ENCODE measurements at regions not wholly inside any gene's neighbourhood (a gene's known extent, or its start where the extent isn't known, plus 50 kb on each side); places are given as distances from the start of the nearest gene placed in this dataset.

DNA sequence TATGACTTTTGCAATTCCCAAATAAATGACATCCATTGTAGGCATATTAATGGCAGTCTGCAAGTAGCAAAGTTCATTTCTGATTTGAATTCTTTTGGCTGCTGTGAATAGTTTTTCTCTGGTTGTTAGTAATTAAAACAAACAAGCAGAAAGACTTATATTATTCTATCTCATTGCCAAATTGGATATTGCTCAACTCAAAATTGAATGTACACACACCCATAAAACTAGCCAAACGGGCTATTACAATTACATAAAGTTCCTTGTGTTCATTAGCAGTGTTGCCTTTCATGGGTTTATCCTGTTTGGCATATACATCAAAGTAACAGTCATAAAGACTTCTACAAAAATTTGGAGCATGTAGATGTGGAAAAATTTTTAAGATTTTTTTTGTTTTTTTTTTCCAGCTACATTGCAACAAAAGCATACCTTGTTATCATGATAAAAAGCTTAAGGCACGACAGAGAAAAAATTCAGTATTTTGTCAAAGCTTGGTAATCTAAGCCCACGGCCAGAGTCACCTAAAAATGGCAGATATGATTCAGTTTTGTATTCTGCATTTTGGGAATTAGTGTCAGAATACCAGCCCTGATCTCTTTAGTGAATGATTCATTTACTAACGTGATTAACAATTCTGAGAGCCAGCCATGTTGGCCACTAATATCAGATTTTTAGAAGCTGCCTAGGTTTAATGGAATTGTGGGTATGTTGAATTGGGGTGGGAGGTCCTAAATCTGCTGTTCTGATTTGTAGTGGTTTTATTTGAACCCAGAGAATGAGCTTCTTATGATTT lies 108.4 kb downstream of the KLF5 start:
- Mint-ChIP-seq H3K4me1 (peaks cover 36% of the 10 kb centered on the region), H3K36me3 (no peaks in the 10 kb centered on the region), H3K9me3 (peaks cover 8% of the 10 kb centered on the region), H3K4me3 (no peak overlapping the region), H3K27me3 (ENCODE audit: low read depth) (no peaks in the 10 kb centered on the region), H3K27ac (no peak overlapping the region)
- TF ChIP-seq CBFB (CRISPR knock-in tag; IDR thresholded peaks at IDR 0.05; ENCODE audit: low read depth): no peak
- TF ChIP-seq ZBTB21 (CRISPR knock-in tag; IDR thresholded peaks at IDR 0.05; ENCODE audit: borderline replicate concordance): no peak
- TF ChIP-seq ZNF263 (CRISPR knock-in tag; IDR thresholded peaks at IDR 0.05; ENCODE audit: low read depth): no peak
- no peak for TF ChIP-seq SMAD4 (CRISPR knock-in tag; IDR thresholded peaks at IDR 0.05)
- TF ChIP-seq ZNF317 (CRISPR knock-in tag; IDR thresholded peaks at IDR 0.05; ENCODE audit: borderline replicate concordance, low read depth): no peak
- TF ChIP-seq RORB (CRISPR knock-in tag; IDR thresholded peaks at IDR 0.05): no peak
- no peak for TF ChIP-seq GTF2I (CRISPR knock-in tag; conservative IDR thresholded peaks at IDR 0.05)
- TF ChIP-seq FOXJ3 (CRISPR knock-in tag; IDR thresholded peaks at IDR 0.05; ENCODE audit: borderline replicate concordance): no peak
- no peak for TF ChIP-seq ETV6 (CRISPR knock-in tag; IDR thresholded peaks at IDR 0.05)
- TF ChIP-seq, protein P1, sequence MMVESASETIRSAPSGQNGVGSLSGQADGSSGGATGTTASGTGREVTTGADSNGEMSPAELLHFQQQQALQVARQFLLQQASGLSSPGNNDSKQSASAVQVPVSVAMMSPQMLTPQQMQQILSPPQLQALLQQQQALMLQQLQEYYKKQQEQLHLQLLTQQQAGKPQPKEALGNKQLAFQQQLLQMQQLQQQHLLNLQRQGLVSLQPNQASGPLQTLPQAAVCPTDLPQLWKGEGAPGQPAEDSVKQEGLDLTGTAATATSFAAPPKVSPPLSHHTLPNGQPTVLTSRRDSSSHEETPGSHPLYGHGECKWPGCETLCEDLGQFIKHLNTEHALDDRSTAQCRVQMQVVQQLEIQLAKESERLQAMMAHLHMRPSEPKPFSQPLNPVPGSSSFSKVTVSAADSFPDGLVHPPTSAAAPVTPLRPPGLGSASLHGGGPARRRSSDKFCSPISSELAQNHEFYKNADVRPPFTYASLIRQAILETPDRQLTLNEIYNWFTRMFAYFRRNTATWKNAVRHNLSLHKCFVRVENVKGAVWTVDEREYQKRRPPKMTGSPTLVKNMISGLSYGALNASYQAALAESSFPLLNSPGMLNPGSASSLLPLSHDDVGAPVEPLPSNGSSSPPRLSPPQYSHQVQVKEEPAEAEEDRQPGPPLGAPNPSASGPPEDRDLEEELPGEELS (CRISPR knock-in tag; IDR thresholded peaks at IDR 0.05): no peak
- TF ChIP-seq, protein P2, sequence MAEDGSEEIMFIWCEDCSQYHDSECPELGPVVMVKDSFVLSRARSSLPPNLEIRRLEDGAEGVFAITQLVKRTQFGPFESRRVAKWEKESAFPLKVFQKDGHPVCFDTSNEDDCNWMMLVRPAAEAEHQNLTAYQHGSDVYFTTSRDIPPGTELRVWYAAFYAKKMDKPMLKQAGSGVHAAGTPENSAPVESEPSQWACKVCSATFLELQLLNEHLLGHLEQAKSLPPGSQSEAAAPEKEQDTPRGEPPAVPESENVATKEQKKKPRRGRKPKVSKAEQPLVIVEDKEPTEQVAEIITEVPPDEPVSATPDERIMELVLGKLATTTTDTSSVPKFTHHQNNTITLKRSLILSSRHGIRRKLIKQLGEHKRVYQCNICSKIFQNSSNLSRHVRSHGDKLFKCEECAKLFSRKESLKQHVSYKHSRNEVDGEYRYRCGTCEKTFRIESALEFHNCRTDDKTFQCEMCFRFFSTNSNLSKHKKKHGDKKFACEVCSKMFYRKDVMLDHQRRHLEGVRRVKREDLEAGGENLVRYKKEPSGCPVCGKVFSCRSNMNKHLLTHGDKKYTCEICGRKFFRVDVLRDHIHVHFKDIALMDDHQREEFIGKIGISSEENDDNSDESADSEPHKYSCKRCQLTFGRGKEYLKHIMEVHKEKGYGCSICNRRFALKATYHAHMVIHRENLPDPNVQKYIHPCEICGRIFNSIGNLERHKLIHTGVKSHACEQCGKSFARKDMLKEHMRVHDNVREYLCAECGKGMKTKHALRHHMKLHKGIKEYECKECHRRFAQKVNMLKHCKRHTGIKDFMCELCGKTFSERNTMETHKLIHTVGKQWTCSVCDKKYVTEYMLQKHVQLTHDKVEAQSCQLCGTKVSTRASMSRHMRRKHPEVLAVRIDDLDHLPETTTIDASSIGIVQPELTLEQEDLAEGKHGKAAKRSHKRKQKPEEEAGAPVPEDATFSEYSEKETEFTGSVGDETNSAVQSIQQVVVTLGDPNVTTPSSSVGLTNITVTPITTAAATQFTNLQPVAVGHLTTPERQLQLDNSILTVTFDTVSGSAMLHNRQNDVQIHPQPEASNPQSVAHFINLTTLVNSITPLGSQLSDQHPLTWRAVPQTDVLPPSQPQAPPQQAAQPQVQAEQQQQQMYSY (CRISPR knock-in tag; IDR thresholded peaks at IDR 0.05): no peak
- TF ChIP-seq ZNF121 (CRISPR knock-in tag; IDR thresholded peaks at IDR 0.05): no peak
- TF ChIP-seq, protein P3, sequence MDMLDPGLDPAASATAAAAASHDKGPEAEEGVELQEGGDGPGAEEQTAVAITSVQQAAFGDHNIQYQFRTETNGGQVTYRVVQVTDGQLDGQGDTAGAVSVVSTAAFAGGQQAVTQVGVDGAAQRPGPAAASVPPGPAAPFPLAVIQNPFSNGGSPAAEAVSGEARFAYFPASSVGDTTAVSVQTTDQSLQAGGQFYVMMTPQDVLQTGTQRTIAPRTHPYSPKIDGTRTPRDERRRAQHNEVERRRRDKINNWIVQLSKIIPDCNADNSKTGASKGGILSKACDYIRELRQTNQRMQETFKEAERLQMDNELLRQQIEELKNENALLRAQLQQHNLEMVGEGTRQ (CRISPR knock-in tag; IDR thresholded peaks at IDR 0.05): no peak
- no peak for TF ChIP-seq NFYB (CRISPR knock-in tag; conservative IDR thresholded peaks at IDR 0.05; ENCODE audit: low read depth)
- TF ChIP-seq, protein P4, sequence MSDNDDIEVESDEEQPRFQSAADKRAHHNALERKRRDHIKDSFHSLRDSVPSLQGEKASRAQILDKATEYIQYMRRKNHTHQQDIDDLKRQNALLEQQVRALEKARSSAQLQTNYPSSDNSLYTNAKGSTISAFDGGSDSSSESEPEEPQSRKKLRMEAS (CRISPR knock-in tag; IDR thresholded peaks at IDR 0.05): no peak
- no peak for TF ChIP-seq ZNF232 (CRISPR knock-in tag; IDR thresholded peaks at IDR 0.05)
- TF ChIP-seq, protein P5, sequence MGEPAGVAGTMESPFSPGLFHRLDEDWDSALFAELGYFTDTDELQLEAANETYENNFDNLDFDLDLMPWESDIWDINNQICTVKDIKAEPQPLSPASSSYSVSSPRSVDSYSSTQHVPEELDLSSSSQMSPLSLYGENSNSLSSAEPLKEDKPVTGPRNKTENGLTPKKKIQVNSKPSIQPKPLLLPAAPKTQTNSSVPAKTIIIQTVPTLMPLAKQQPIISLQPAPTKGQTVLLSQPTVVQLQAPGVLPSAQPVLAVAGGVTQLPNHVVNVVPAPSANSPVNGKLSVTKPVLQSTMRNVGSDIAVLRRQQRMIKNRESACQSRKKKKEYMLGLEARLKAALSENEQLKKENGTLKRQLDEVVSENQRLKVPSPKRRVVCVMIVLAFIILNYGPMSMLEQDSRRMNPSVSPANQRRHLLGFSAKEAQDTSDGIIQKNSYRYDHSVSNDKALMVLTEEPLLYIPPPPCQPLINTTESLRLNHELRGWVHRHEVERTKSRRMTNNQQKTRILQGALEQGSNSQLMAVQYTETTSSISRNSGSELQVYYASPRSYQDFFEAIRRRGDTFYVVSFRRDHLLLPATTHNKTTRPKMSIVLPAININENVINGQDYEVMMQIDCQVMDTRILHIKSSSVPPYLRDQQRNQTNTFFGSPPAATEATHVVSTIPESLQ (CRISPR knock-in tag; IDR thresholded peaks at IDR 0.05): no peak
- TF ChIP-seq, protein P6, sequence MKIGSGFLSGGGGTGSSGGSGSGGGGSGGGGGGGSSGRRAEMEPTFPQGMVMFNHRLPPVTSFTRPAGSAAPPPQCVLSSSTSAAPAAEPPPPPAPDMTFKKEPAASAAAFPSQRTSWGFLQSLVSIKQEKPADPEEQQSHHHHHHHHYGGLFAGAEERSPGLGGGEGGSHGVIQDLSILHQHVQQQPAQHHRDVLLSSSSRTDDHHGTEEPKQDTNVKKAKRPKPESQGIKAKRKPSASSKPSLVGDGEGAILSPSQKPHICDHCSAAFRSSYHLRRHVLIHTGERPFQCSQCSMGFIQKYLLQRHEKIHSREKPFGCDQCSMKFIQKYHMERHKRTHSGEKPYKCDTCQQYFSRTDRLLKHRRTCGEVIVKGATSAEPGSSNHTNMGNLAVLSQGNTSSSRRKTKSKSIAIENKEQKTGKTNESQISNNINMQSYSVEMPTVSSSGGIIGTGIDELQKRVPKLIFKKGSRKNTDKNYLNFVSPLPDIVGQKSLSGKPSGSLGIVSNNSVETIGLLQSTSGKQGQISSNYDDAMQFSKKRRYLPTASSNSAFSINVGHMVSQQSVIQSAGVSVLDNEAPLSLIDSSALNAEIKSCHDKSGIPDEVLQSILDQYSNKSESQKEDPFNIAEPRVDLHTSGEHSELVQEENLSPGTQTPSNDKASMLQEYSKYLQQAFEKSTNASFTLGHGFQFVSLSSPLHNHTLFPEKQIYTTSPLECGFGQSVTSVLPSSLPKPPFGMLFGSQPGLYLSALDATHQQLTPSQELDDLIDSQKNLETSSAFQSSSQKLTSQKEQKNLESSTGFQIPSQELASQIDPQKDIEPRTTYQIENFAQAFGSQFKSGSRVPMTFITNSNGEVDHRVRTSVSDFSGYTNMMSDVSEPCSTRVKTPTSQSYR (CRISPR knock-in tag; IDR thresholded peaks at IDR 0.05): no peak
- TF ChIP-seq MXD4 (CRISPR knock-in tag; IDR thresholded peaks at IDR 0.05; ENCODE audit: borderline replicate concordance): no peak
- TF ChIP-seq, protein P7, sequence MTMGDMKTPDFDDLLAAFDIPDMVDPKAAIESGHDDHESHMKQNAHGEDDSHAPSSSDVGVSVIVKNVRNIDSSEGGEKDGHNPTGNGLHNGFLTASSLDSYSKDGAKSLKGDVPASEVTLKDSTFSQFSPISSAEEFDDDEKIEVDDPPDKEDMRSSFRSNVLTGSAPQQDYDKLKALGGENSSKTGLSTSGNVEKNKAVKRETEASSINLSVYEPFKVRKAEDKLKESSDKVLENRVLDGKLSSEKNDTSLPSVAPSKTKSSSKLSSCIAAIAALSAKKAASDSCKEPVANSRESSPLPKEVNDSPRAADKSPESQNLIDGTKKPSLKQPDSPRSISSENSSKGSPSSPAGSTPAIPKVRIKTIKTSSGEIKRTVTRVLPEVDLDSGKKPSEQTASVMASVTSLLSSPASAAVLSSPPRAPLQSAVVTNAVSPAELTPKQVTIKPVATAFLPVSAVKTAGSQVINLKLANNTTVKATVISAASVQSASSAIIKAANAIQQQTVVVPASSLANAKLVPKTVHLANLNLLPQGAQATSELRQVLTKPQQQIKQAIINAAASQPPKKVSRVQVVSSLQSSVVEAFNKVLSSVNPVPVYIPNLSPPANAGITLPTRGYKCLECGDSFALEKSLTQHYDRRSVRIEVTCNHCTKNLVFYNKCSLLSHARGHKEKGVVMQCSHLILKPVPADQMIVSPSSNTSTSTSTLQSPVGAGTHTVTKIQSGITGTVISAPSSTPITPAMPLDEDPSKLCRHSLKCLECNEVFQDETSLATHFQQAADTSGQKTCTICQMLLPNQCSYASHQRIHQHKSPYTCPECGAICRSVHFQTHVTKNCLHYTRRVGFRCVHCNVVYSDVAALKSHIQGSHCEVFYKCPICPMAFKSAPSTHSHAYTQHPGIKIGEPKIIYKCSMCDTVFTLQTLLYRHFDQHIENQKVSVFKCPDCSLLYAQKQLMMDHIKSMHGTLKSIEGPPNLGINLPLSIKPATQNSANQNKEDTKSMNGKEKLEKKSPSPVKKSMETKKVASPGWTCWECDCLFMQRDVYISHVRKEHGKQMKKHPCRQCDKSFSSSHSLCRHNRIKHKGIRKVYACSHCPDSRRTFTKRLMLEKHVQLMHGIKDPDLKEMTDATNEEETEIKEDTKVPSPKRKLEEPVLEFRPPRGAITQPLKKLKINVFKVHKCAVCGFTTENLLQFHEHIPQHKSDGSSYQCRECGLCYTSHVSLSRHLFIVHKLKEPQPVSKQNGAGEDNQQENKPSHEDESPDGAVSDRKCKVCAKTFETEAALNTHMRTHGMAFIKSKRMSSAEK (CRISPR knock-in tag; IDR thresholded peaks at IDR 0.05; ENCODE audit: borderline replicate concordance): no peak
- no peak for ATAC-seq
- ChIA-PET CTCF (no interaction called here), POLR2A (no interaction called here)
- no peak for DNase-seq (ENCODE audit: low spot score)

Measured in WTC11 (cell line).